PC-3 (cell line): ENCODE measurements at regions not wholly inside any gene's neighbourhood (a gene's known extent, or its start where the extent isn't known, plus 50 kb on each side); places are given as distances from the start of the nearest gene placed in this dataset.

Source experiments
- ATAC-seq: fragments of 200-7000 bp; cut with Tn5 transposase; 2 replicates; pipeline ENCODE4 v1.9.1; 2020; ENCODE audit warnings: mild to moderate bottlenecking, moderate library complexity
- BruUV-seq: library from RNA; stranded (reverse); fragments of 400-500 nt; replicated peaks from 2 replicates; lab custom pipeline; 2021; lab: Mats Ljungman, UMichigan
- CTCF ChIA-PET: fragments of 300-600 bp; sonication (Branson Sonifier 250); formaldehyde crosslinking; loops from one replicate; lab custom pipeline; 2022; ENCODE audit warnings: antibody characterized with exemption; lab: Charles Lee
- POLR2A ChIA-PET: fragments of 300-600 bp; sonication (Branson Sonifier 250); formaldehyde crosslinking; loops from one replicate; lab custom pipeline; 2022; ENCODE audit warnings: antibody characterized with exemption; ENCODE audit not compliant: unreplicated experiment; lab: Charles Lee
- DNase-seq: peaks from one replicate; pipeline ENCODE4 v3.0.0-alpha.2; 2015
- H2AFZ ChIP-seq: fragments of 300-600 bp; sonication (generic); 2 replicates; pipeline ENCODE4 v1.6.0; 2016; ENCODE audit warnings: antibody characterized with exemption, low read length
- H3F3A ChIP-seq: fragments of 300-600 bp; sonication (generic); one replicate; pipeline ENCODE4 v1.6.0; 2017; ENCODE audit warnings: antibody characterized with exemption, low read length, control low read depth, mild to moderate bottlenecking; ENCODE audit not compliant: unreplicated experiment
- H3K27ac ChIP-seq: fragments of 300-600 bp; sonication (generic); 2 replicates; pipeline ENCODE4 v1.5.1; 2016; ENCODE audit warnings: mild to moderate bottlenecking, low read length
- H3K27me3 ChIP-seq: fragments of 300-600 bp; sonication (generic); 2 replicates; pipeline ENCODE4 v1.6.1; 2016; ENCODE audit warnings: low read length, mixed read lengths
- H3K36me3 ChIP-seq: fragments of 300-600 bp; sonication (generic); 2 replicates; pipeline ENCODE4 v1.6.1; 2016; ENCODE audit warnings: low read depth, mixed run types, low read length, mixed read lengths
- H3K4me1 ChIP-seq: fragments of 300-600 bp; sonication (generic); 2 replicates; pipeline ENCODE4 v1.5.1; 2016; ENCODE audit warnings: low read length; ENCODE audit not compliant: insufficient read depth
- H3K4me2 ChIP-seq: fragments of 300-600 bp; sonication (generic); 2 replicates; pipeline ENCODE4 v1.6.0; 2016; ENCODE audit warnings: low read length
- H3K4me3 ChIP-seq: fragments of 300-600 bp; sonication (generic); 2 replicates; pipeline ENCODE4 v1.5.1; 2016; ENCODE audit warnings: mild to moderate bottlenecking, low read length, mixed read lengths
- H3K79me2 ChIP-seq: fragments of 300-600 bp; sonication (generic); 2 replicates; pipeline ENCODE4 v1.6.1; 2017; ENCODE audit warnings: low read length, mixed read lengths
- H3K9ac ChIP-seq: fragments of 300-600 bp; sonication (generic); 2 replicates; pipeline ENCODE4 v1.6.0; 2016; ENCODE audit warnings: mild to moderate bottlenecking, low read length
- H3K9me2 ChIP-seq: fragments of 300-600 bp; sonication (generic); replicated peaks from 2 replicates; pipeline ENCODE4 v1.6.1; 2016; ENCODE audit warnings: mixed run types, low read length, mixed read lengths
- H3K9me3 ChIP-seq: fragments of 300-600 bp; sonication (generic); 2 replicates; pipeline ENCODE4 v1.6.1; 2016; ENCODE audit warnings: low read length, mixed read lengths
- H4K20me1 ChIP-seq: fragments of 300-600 bp; sonication (generic); 2 replicates; pipeline ENCODE4 v1.6.1; 2016; ENCODE audit warnings: low read length, mixed read lengths
- CTCF ChIP-seq: fragments of 300-600 bp; sonication (generic); conservative IDR thresholded peaks from 2 replicates; pipeline ENCODE4 v1.5.1; 2017; ENCODE audit warnings: antibody characterized with exemption, low read depth, mild to moderate bottlenecking, low read length
- EZH2 ChIP-seq: fragments of 300-600 bp; sonication (generic); IDR thresholded peaks from one replicate; pipeline ENCODE4 v1.6.1; 2017; ENCODE audit warnings: antibody characterized with exemption, mild to moderate bottlenecking, low read length; ENCODE audit not compliant: unreplicated experiment
- EZH2phosphoT487 ChIP-seq: fragments of 300-600 bp; sonication (generic); IDR thresholded peaks from 2 replicates; pipeline ENCODE4 v1.6.1; 2018; ENCODE audit warnings: mild to moderate bottlenecking, antibody characterized with exemption, low read length, borderline replicate concordance
- intact Hi-C: fragments of 100-400 bp; cut with micrococcal nuclease; formaldehyde crosslinking; loops from 2 replicates; pipeline ENCODE4 v1.9.0; 2023

- no peak overlapping the region for H2AFZ ChIP-seq
- peaks cover 26% of the 10 kb centered on the region for H3K4me1 ChIP-seq
Observed at GRCh38 chr3:194069421-194070219, 66.3 kb upstream of the HES1 start.

GRCh38 chr3:194070220-194070633 is 65.7 kb upstream of the HES1 start:
- H3K79me2 ChIP-seq, result no peaks in the 10 kb centered on the region
- H3K9me2 ChIP-seq, result no peaks in the 10 kb centered on the region
- no peak for DNase-seq
- H3K4me1 ChIP-seq, result peaks cover 29% of the 10 kb centered on the region
- peak overlapping the region; percentile 60 for H3K4me3 ChIP-seq
- TF ChIP-seq CTCF (no peak), EZH2 (no peak), EZH2phosphoT487 (no peak)
- intact Hi-C loops, result loop anchor here (2.0 to 10.0 kb wide), 5 partner anchors 65 to 288 kb away; no protein-coding TSS in a partner anchor
- no peaks in the 10 kb centered on the region for H3K36me3 ChIP-seq
- BruUV-seq, result TSS peak; percentile 48
- H2AFZ ChIP-seq, result no peak overlapping the region
- ChIA-PET CTCF (interaction anchor here (0.5 kb wide), 1 partner anchor 72 kb away, joined by 6 read pairs; no protein-coding TSS in a partner anchor), POLR2A (interaction anchor here (0.9 to 1.0 kb wide), 2 partner anchors 61 to 65 kb away, joined by 5 to 7 read pairs; no protein-coding TSS in a partner anchor)
- no peak overlapping the region for H3K27ac ChIP-seq
- H4K20me1 ChIP-seq, result no peaks in the 10 kb centered on the region
- no peaks in the 10 kb centered on the region for H3F3A ChIP-seq
- H3K27me3 ChIP-seq, result no peaks in the 10 kb centered on the region
- H3K9me3 ChIP-seq, result no peaks in the 10 kb centered on the region
- ATAC-seq, result no peak
- no peak overlapping the region for H3K9ac ChIP-seq
- H3K4me2 ChIP-seq, result peak overlapping the region; percentile 77

More at GRCh38 chr3:194069421-194070219, 66.3 kb upstream of the HES1 start:
- Histone ChIP-seq H3K4me2 (no peak overlapping the region), H3K79me2 (no peaks in the 10 kb centered on the region), H3K9ac (no peak overlapping the region), H3K4me3 (no peak overlapping the region), H3K9me2 (no peaks in the 10 kb centered on the region), H3F3A (no peaks in the 10 kb centered on the region), H3K27ac (no peak overlapping the region), H3K27me3 (no peaks in the 10 kb centered on the region), H3K36me3 (no peaks in the 10 kb centered on the region), H4K20me1 (no peaks in the 10 kb centered on the region), H3K9me3 (no peaks in the 10 kb centered on the region)
- no peak for TF ChIP-seq EZH2
- no peak for TF ChIP-seq CTCF
- DNase-seq, result peak; percentile 30
- ChIA-PET POLR2A (interaction anchor here (0.9 kb wide), 1 partner anchor 65 kb away, joined by 5 read pairs; no protein-coding TSS in a partner anchor), CTCF (interaction anchor here (0.5 kb wide), 1 partner anchor 72 kb away, joined by 6 read pairs; no protein-coding TSS in a partner anchor)
- intact Hi-C loops, result loop anchor here (2.0 to 10.0 kb wide), 5 partner anchors 65 to 287 kb away; no protein-coding TSS in a partner anchor
- 0 out of 2 replicates have a peak, but pooled peaks have one; percentile 3 for ATAC-seq
- BruUV-seq, result no TSS peak
